Ectodermal cell (in vitro differentiated cells): ENCODE measurements at regions not wholly inside any gene's neighbourhood (a gene's known extent, or its start where the extent isn't known, plus 50 kb on each side); places are given as distances from the start of the nearest gene placed in this dataset.

Source experiments
- H3K27ac ChIP-seq: 2 replicates; pipeline ENCODE4 v1.7.0; 2013; ENCODE audit warnings: mild to moderate bottlenecking, low read depth, low read length; ENCODE audit not compliant: insufficient read depth, poor library complexity, severe bottlenecking
- H3K27me3 ChIP-seq: 2 replicates; pipeline ENCODE4 v1.7.0; 2013; ENCODE audit warnings: mild to moderate bottlenecking, low read length; ENCODE audit not compliant: insufficient read depth, control insufficient read depth, poor library complexity, severe bottlenecking
- H3K36me3 ChIP-seq: one replicate; pipeline ENCODE4 v1.7.0; 2013; ENCODE audit warnings: low read length; ENCODE audit not compliant: control insufficient read depth, insufficient read depth
- H3K4me1 ChIP-seq: one replicate; pipeline ENCODE4 v1.7.0; 2013; ENCODE audit warnings: low read length; ENCODE audit not compliant: control insufficient read depth, insufficient read depth
- H3K4me3 ChIP-seq: 2 replicates; pipeline ENCODE4 v1.7.0; 2013; ENCODE audit warnings: low read depth, low read length, control low read depth; ENCODE audit not compliant: insufficient read depth
- H3K9me3 ChIP-seq: 2 replicates; pipeline ENCODE4 v1.7.0; 2013; ENCODE audit warnings: mild to moderate bottlenecking, low read length, moderate library complexity; ENCODE audit not compliant: control insufficient read depth
- WGBS, 2 experiments: methylation state at CpG; one replicate each; pipeline ENCODE4 v1.1.7; 2013; ENCODE audit warnings: missing lambda C conversion rate in 2 of 2; 5-methylcytosine and 5-hydroxymethylcytosine counted together

DNA sequence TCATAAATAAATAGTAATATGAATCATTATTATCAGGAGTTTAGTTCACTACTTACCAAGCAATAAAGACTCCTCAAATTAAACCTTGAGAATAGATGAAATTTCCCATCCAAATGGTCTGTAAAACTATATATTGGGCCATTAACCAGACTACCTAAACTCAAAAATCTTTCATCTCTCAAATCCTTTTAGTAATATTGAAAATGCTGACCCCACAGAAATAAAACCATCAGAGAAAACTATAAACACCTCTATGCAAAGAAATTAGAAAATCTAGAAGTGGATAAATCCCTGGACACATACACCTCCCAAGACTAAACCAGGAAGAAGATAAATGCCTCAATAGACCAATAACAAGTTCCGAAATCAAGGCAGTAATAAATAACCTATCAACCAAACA lies 723.2 kb downstream of the TLE4 start:
- no peaks in the 10 kb centered on the region for H3K27me3 ChIP-seq
- no peaks in the 10 kb centered on the region for H3K36me3 ChIP-seq
- 87 to 93% methylated on average over 1 of the region's 1 CpG for WGBS, 2 experiments
- H3K9me3 ChIP-seq: no peaks in the 10 kb centered on the region
- H3K27ac ChIP-seq: no peak overlapping the region
- no peak overlapping the region for H3K4me3 ChIP-seq
- H3K4me1 ChIP-seq: no peaks in the 10 kb centered on the region

DNA sequence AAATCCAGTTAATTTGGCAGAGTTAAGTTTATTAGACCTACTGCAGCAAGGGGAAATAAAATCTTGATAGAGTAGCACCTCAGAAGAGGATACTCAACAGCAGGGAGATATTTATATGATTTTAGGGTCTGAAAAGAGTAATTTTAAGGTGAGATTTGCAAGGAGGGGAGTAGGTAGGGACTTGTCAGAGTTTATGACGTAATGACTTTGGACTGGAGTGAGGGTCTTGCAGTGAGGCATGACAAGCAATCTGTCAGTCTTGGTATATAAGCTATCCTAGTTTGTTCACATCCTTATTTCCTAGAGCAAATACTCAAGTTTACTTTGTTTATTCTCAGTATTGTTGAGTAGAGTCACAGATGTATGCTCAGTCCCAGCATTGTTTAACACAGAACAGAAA lies 722.6 kb downstream of the TLE4 start:
- H3K4me3 ChIP-seq: no peak overlapping the region
- no peak overlapping the region for H3K27ac ChIP-seq
- H3K9me3 ChIP-seq: no peaks in the 10 kb centered on the region
- WGBS, 2 experiments: 97 to 100% methylated on average over 1 of the region's 1 CpG
- H3K36me3 ChIP-seq: no peaks in the 10 kb centered on the region
- no peaks in the 10 kb centered on the region for H3K4me1 ChIP-seq
- H3K27me3 ChIP-seq: no peaks in the 10 kb centered on the region

DNA sequence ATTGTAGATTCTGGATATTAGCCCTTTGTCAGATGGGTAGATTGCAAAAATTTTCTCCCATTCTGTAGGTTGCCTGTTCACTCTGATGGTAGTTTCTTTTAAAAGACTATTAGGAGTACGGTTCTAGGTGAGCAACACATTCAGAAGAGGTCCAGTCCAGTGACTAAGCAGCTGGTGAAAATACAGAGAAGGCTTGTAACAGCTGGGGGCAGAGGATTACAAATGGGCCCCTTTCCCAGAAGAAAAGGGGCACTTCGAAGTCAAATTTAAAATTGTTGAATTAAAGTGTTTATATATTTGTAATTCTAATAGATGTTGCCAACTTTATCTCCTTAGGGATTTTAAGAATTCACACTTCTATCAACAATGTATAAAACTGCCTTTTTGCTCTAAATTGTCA lies 720.5 kb downstream of the TLE4 start:
- Histone ChIP-seq H3K36me3 (no peaks in the 10 kb centered on the region), H3K27ac (no peak overlapping the region), H3K27me3 (no peaks in the 10 kb centered on the region), H3K4me3 (no peak overlapping the region), H3K4me1 (no peaks in the 10 kb centered on the region), H3K9me3 (no peaks in the 10 kb centered on the region)
- WGBS, 2 experiments: 85 to 91% methylated on average over 2 of the region's 2 CpGs

DNA sequence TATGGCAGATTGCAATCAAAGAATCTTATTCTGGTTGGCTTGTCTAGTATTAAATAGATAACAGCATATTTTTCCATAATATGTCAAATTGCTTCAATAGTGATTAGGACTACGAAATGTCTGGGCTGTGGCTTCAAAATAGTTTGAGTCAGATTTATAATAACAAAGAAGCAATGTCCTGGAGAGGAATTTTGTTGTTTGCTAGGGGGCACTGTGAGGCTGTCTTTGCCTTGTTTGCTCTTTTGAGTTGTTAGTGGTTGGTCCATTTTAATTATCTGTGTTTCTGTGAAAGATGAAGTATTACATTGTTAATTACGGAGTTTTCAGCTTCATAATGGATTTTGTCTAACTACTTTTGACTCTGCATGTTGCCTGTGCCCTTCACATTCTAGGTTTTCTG lies 713.6 kb downstream of the TLE4 start:
- Histone ChIP-seq H3K9me3 (no peaks in the 10 kb centered on the region), H3K4me1 (no peaks in the 10 kb centered on the region), H3K4me3 (no peak overlapping the region), H3K27me3 (no peaks in the 10 kb centered on the region), H3K36me3 (no peaks in the 10 kb centered on the region), H3K27ac (no peak overlapping the region)
- WGBS, 2 experiments: 50 to 54% methylated on average over 2 of the region's 2 CpGs

DNA sequence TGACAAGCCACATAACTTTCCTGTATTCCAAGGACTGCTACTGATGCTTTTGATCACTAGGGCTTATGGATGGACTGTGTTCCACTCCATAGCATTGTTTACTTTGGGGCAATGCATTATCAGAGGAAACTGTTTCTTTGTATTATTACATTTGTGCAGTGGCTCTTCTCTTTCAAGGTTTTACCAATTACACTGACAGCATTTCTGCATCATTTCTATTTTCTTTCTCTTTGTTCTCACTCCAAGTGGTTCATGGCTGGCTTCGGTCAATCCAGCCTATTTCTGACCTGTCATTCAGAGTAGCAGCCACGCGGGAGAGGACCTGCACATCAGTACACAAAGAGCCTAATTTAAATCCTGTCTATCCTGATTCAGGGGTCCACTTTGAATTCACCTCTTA lies 711.0 kb downstream of the TLE4 start:
- no peak overlapping the region for H3K27ac ChIP-seq
- H3K4me1 ChIP-seq: no peaks in the 10 kb centered on the region
- 46 to 49% methylated on average over 3 of the region's 3 CpGs for WGBS, 2 experiments
- H3K4me3 ChIP-seq: no peak overlapping the region
- no peaks in the 10 kb centered on the region for H3K9me3 ChIP-seq
- no peaks in the 10 kb centered on the region for H3K27me3 ChIP-seq
- H3K36me3 ChIP-seq: no peaks in the 10 kb centered on the region

DNA sequence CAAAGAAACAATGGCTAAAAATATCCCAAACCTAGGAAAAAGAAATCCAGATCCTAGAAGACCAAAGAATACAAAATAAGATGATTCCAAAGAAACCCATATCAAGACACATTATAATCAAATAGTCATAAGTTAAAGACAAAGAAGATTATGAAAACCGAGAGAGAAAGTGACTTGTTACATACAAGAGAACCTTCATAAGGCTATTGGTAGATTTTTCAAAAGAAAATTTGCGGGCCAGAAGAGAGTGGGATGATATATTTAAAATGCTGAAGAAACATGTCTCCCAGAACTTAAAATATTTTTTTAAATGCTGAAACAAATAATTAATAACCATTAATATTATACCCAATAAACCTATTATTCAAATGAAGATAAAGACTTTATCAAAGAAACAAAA lies 687.3 kb downstream of the TLE4 start:
- Histone ChIP-seq H3K27me3 (no peaks in the 10 kb centered on the region), H3K4me3 (no peak overlapping the region), H3K9me3 (peaks cover 2% of the 10 kb centered on the region), H3K27ac (no peak overlapping the region), H3K4me1 (no peaks in the 10 kb centered on the region), H3K36me3 (no peaks in the 10 kb centered on the region)
- WGBS, 2 experiments: 75 to 88% methylated on average over 1 to 2 of the region's 2 CpGs

DNA sequence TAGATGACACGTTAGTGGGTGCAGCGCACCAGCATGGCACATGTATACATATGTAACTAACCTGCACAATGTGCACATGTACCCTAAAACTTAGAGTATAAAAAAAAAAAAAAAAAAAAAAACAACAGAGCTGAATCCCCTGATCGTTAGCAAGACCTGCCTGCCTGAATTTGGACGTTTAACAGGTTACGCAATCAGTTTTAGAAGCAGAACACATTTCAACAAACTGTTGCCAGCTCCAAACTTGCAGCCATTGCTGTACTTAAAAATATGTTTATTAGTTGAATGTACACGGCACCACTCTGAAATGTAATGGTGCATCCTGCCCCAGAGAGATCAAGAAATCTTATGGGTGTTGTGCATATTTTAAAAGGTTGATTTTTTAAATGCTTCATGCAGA lies 680.0 kb downstream of the TLE4 start:
- Histone ChIP-seq H3K27me3 (no peaks in the 10 kb centered on the region), H3K27ac (no peak overlapping the region), H3K9me3 (no peaks in the 10 kb centered on the region), H3K4me1 (no peaks in the 10 kb centered on the region), H3K36me3 (no peaks in the 10 kb centered on the region), H3K4me3 (no peak overlapping the region)
- WGBS, 2 experiments: 93 to 98% methylated on average over 3 of the region's 6 CpGs

DNA sequence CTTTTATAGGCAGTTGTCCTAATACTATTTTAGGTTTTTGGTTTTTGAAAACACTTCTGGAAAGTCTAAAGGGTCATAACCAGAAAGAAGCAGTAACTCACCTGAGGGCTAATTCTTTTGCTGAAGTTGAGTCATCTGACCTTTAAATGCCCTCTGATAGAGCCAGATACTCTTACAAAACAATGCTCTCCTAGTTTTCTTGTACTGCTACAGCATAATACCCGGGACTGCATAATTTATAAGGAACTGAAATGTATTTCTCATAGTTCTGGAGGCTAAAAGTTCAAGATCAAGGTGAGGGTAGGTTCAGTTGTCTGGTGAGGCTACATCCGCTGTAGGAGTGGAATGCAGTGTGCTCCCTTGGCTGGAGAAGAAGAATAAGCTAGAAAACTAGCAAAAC lies 670.3 kb downstream of the TLE4 start:
- Histone ChIP-seq H3K36me3 (no peaks in the 10 kb centered on the region), H3K27ac (peak overlapping the region; percentile 21), H3K9me3 (no peaks in the 10 kb centered on the region), H3K4me1 (peaks cover 5% of the 10 kb centered on the region), H3K27me3 (no peaks in the 10 kb centered on the region), H3K4me3 (no peak overlapping the region)
- WGBS, 2 experiments: 91 to 97% methylated on average over 2 of the region's 2 CpGs

DNA sequence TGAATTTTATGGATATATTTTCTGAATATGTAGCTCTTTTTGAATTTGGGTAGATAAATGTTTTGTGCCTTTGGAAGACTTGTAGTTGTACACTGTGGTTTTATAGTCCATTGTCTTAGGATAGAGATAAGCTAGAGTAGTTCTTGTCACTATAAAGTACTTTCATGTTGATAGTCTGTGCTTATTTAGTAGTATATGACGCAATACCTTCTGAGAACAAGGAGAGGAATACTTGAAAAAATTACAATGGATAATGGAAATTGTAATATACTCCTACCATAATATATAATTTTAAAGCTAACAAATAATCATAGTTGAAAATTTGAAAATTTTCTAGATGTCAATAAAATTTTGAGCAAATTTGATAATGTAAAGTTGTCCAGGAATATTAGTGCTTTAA lies 664.0 kb downstream of the TLE4 start:
- Histone ChIP-seq H3K27ac (no peak overlapping the region), H3K36me3 (no peaks in the 10 kb centered on the region), H3K4me3 (no peak overlapping the region), H3K4me1 (peaks cover 5% of the 10 kb centered on the region), H3K9me3 (no peaks in the 10 kb centered on the region), H3K27me3 (no peaks in the 10 kb centered on the region)
- WGBS, 2 experiments: 100% methylated on average over 1 of the region's 1 CpG; no CpG with 5 or more reads in 1 of the 2 experiments

DNA sequence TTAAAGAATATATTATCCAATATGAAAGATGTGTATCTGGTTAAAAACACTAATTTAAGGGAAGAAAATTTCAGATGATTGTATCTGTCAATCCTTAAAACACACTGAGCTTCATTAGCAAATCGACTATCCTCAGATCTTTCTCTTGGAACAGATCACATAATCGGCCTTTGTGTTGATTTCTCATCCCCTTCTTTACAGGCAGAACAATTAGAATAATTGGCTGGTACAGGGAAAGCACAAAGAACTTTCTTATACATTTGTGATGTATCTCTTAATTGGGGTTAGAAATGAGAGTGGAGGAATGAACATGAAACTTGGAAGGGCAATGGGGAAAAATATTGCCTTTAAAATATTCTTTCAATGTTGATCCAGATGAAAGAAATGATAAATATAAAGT lies 662.1 kb downstream of the TLE4 start:
- Histone ChIP-seq H3K27me3 (no peaks in the 10 kb centered on the region), H3K27ac (no peak overlapping the region), H3K4me3 (no peak overlapping the region), H3K4me1 (peaks cover 5% of the 10 kb centered on the region), H3K36me3 (no peaks in the 10 kb centered on the region), H3K9me3 (no peaks in the 10 kb centered on the region)
- 94 to 100% methylated on average over 2 of the region's 2 CpGs for WGBS, 2 experiments

DNA sequence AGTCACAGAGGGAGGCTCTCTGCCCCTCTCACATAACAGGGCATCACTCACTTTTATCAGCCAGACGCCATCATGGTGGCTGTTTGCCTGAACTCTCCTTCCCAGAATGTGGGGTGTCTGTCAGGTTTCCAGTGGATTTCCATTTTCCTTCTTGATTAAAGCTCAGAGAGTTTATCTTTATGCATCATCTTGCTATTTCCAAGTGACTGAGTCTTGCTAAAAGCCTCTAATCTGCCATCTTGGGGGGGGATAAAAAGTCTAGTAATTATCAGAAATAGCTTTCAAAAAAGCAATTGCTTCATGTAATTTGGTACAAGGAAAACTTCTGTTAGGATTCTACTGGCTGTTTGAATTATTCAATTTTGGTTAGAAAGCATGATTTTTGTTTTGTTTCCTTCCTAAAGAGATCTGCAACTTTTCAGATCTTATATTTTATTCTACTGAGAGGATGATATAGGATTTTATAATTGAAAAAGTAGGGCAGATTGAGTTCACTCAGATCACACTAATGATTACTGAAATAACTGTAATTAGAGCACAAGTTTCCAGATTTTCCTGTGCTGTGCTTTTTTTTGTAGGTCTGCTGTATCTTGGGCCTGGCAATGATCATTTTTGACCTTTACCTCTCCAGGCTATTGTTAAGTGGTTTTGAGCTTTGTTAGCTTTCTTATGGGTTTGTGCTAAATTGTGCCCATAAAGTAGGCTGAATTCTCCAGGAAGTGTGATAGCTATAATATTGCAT lies 661.5 kb downstream of the TLE4 start:
- Histone ChIP-seq H3K27ac (no peak overlapping the region), H3K9me3 (no peaks in the 10 kb centered on the region), H3K36me3 (no peaks in the 10 kb centered on the region), H3K4me3 (no peak overlapping the region), H3K27me3 (no peaks in the 10 kb centered on the region), H3K4me1 (peaks cover 4% of the 10 kb centered on the region)
- 82 to 93% methylated on average over 1 of the region's 1 CpG for WGBS, 2 experiments
